HG03066 (cell line): ENCODE measurements at regions not wholly inside any gene's neighbourhood (a gene's known extent, or its start where the extent isn't known, plus 50 kb on each side); places are given as distances from the start of the nearest gene placed in this dataset.
"Not testable (repeated sequence)": the region's sequence is repeated elsewhere in the genome, so short reads cannot be mapped to it uniquely, and the experiment has no call there.

Experiments
- ATAC-seq: cut with Tn5 transposase; IDR thresholded peaks from one replicate; pipeline ENCODE4 v1.9.1; 2021; ENCODE audit warnings: low read depth; ENCODE audit not compliant: unreplicated experiment

DNA sequence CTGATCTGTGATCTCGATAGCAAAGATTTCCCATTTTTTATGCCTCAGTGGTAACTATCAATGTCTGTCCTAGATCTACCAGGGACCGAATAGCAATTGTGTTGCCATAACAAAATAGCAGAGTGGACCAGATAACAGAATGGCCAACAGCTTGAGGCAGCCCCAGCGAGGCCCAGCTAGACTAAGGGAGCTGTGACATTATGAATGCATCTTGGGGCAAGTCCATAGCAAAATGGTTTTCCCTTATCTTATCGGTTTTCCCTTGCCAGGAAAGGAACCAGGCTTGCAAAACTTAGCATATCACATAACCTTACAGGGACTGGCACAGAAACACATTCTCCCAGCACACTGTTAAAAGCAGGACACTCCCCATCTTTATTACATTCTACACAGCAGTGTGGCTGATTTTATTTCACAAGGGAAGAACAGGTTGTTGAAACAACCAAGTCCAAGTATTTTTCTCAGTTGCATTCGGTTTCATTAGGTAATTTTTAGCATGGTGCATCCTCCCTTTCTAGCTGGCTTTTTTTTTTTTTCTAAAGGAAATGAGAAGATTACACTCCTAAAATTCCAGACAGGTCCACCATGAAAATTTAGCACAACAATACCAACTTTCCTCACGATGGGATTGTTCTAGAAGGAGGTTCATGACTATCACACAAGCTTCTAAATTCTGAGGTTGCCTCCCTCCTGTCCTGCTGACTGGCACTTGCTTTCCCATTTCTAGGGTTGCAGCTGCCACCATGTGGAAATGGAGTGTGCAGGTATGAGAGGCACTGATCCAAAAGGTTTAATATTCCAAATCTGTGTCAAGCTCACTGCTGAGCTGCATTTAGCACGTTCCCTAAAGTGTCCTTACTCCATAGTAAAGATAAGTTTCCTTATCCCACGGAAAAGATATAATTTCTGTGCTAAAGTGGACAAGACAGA is 97.0 kb upstream of the SLC35G4 start:
- ATAC-seq = no peak

DNA sequence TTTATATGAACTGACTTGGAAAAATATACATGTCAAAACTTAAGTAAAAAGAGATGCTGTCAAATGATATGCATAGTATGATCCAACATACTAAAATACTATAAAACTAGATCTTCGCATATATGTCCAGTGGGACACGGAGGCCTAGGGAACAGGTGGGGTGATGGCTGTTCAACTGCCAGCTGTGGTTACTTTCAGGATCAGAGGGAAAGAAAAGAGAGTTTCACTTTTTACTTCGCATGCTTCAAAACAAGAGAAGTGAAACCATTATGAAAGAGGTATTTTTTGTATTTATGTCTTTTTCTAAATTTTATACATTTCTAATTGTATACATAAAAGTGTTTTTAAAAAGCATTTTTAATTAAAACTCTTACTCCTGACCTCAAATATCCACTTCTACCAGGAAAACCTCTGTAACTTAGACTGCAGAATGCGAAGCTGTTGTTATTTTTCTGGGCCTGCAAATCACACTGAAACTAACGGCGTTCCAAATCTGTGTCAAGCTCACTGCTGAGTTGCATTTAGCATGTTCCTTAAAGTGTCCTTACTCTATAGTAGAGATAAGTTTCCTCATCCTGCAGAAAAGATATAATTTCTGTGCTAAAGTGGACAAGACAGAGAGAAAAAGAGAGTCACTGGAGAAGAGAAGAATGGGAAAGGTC is 97.8 kb upstream of the SLC35G4 start:
- ATAC-seq = peak; percentile 95

DNA sequence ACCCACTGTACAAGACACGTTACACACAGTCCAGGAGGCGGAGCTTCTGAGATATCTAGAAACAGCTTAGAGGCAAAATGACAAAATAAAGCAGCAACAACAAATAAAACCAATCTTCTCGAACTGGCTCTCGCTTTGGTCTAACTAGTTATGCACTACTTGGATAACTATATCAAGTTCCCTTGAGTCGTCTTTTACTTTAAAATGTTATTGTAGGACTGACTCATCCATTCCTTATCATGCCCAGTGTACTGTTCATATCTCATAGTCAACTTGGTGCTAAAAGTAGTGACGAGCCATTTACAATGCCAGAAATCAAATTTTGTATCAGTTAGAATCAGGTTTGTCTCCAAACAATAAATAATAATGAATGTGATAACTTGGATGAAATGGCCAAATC is 102.5 kb upstream of the SLC35G4 start:
- no peak for ATAC-seq

DNA sequence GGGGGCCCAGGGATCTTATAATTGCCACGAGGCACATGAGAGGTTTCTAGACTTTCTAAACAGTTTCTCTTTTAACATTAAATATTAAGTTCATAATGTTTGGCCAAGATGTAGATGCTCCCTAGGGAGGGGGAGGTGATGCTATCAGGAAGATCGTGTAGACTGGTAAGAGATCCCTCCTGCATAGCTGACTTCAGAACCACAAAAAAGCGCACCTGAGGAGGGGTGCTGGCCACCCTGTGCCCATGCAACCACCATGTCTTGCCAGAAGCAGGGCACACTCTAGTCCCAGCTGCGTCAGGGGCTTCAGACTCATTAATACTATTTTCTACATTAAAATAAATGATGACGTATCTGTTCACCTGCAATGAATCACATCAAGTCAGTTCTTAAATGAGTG is 103.4 kb upstream of the SLC35G4 start:
- ATAC-seq = no peak

DNA sequence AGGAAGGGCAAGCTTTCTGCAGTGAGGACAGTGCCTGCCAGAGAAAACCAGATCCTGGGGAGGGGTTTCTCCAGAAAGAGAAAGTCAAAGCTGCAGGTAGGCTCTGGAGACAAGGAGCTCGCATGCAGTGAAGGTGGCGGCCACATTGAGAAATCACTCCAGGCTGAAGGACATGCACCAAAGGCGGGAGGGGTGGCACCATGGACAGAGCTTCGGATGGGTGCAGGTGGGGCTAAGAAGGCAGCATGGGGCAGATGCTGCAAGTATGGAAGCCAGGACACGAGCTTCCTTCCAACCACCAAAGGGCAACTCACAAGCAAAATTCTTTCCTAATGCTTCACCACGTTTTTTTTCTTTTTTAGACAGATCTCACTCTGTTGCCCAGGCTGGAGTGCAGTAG is 104.4 kb upstream of the SLC35G4 start:
- ATAC-seq = no peak

DNA sequence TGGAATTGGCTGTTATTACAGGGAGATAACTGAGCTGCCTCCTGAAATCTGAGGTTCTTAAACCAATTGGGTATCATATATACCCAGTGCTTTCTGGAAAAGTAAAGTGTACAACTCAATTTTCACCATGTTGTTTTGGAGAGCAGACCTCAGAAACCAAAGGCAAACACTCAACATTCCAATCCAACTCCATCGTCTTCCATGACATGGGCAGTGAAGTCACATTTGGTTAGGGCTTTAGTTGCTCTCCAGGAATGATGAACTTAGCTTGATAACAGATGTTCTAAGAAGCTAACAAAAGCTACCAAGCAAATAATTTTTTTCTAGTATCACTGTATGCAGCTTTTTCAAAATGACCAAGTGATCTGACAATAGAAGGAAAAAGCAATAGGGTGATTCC is 107.0 kb upstream of the SLC35G4 start:
- no peak for ATAC-seq

DNA sequence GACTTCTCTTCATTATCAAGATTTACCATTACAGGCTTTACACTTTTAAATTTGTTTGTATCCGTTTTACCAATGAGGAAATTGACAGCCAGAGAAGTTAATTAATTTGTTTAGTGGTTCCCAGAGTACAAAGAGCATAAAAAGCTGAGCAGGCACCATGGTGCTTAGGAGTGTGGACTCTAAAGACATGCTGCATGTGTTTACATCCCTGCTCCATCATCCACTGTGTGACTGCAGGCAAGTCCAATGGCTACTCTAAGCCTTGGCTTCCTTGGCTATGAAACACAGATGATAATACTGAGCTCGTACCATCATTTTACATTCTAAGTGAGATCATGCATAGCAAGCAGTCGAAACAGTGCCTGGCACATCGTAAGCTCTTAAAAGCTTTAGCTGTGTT is 108.0 kb upstream of the SLC35G4 start:
- no peak for ATAC-seq

DNA sequence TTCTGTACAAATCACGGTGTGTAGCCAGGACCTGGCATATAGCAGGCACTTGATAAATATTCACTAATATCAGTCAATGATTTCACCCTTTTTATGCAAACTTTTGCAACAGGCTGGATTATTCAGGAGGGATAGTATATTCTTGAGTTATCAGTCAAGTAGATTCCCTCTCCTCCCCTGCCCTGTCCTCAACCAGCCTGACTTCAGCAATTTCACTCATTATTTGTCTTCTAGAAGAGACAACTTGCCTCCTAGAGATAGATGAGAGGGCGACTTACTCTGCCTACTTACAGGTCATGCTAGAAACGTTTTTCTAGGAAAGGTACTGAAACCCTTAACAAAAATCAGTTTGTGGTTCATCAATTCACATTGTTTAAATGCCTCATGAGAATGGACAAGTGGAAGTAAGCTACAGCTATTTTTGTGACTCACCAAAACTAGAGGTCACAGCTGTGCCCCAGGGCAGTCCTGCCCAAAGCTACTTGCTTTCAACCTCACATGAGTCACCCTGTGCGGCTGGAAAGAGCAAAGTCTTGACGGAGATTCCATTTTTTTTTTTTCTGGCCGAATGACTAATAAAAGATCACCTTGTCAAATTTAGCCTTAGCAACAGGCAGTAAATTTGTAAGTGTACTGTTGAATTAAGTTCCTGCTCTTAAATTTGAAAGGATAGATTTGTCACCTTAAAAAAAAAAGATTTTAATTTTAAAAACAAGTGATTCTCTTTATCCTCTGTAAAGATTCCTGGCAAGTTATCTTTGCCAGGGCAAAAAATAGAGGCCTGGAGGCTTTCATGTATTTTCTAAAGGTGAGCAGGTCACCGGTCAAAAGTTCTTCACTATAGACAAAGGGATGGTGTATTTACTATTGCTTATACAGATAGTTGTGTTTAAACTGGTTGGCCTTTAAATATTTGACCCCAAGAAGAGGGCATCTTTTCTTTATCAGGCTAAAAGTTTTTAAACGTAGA is 109.0 kb upstream of the SLC35G4 start:
- ATAC-seq = peak; percentile 87

DNA sequence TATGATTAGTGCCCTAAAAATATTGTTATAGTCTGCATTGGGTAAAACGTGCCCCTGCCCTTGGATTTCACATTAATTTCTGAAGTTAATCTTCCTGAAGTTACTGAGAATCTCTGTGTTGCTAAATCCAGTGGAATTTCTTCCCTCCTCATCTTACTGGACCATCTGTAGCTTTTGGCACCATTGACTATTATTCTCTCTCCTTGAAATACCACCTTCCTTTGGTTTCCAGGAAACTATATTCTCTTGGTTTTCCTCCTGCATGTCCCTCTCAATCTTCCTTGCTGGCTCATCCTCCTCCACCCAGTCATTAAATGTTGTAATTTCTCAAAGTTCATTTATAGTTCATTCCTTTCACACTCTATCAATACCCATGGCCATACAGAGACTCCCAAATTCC is 110.6 kb upstream of the SLC35G4 start:
- no peak for ATAC-seq

DNA sequence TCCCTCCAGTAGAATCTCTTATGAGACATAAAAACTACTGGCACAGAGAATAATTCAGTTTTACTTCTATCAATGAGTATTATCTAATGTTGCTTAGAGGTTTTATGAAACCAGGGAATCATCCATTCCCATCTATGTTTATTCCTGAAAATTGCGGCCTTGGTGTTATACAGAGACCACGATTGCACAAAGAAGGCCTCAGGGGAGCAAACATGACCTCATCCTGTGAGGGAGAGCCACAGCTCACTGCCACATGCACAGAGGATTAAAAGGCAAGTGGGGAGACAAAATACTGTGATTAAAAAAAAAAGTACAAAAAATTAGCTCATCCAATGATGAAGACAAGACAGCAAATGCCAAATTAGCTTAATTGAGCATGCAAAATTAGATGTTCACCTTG is 111.8 kb upstream of the SLC35G4 start:
- no peak for ATAC-seq

DNA sequence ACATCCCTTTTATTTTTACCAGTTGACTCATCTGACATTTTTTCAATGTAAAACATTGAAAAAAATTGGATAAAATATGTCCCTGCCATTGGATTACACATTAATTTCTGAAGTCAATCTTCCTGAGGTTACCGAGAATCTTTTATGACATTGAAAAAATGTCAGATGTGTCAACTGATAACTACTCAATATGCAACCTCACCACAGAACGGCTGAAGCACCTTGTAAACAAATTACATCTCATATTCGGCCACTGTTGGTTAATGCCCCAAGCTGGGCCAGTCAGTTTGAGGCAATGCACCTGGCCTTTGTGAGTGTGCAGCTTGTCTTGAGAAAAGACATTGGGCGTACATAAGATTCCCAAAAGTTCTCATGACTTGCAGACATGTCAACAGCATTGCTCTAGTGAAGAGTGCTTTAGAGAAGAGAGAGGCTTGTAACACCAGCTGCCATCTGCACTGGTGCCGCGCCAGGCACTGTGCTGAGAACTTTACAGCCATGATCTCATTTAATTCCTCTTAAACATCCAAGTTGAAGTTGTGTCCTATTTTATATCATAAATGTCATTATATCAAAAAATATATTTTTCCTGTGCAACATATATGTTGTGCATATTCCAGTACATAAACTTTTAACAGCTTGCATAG is 112.7 kb upstream of the SLC35G4 start:
- no peak for ATAC-seq

DNA sequence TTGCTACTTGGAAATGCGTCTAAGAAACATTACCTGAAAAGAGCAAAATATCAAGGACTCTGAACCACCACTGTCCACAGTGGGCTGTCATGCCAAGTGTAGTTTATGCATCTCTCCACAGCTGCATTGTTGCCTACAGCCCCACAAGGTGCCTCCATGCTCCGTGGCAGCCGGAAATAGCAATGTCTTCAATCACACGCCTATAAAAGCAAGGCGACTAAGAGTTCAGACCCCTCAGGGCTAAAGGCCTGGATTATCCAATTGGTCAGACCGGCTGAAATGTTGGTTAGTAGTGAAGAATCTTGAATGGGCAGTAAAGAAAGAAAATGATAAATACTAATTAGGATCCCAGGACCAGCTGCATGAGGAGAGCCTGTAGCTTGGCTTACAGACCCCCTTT is 114.0 kb upstream of the SLC35G4 start:
- no peak for ATAC-seq

DNA sequence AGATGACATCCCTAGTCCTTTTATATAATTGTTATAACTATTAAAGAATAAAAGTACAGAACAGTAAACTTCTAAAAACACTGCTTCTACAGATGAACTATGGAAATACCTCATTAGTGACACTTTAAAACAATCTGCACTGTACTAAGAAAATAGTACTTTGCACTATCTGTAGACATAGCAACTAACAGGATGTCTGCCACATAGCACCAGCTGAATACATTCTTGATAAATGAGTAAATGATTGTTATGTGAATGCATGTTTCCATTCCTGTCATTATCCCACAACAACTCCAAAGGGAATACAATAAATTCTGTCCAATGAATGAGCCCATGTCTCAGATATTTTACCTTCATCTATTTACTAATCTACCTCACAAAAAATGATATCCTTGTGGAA is 115.3 kb upstream of the SLC35G4 start:
- ATAC-seq = no peak

DNA sequence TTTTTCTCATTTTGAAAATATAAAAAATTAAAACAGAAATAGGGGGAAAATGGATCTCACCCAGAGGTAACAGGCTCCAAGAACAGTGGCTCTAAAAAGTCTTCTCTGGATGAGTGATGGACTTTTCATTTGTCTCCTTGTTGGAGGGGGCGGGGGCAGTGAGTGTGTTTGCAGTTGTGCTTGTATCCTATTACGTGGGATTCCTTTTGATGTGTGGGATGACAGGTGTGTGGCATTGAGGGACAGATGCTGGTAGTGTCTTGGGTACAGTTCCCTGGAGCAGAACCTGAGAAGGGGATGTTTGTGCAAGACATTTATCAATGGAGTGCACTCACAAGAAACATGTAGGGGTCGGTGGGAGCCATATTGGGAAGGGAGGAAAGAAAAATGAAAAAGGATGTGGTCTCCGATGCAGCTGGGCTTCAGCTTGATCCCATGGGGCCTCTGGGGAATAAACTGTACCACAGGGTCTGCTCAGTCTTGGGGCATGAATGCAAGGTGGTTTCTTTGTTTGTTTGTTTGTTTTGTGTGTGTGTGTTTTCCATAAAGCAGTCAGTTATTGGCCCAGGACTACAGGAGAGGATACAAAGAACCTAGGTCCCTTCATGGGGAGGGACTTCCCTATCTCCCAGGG is 120.0 kb upstream of the SLC35G4 start:
- ATAC-seq = no peak

DNA sequence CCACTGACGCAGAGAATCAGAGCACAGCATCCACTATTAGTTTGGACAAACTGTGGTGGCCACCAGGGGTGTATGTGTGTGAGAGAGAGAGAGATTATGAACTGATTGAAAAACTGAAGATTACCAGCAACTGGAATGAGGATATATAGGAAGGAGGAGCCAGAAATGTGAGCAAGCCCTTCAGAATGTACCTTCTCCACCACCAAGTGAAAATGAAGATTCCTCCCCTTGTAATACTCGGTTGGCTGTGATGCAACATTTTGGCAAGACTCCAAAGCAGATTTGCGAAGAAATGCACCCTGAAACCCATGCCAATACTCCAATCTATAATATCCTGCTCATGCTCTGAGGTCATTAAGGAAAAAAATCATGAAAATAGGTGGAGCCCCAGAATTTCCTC is 121.2 kb upstream of the SLC35G4 start:
- no peak for ATAC-seq

DNA sequence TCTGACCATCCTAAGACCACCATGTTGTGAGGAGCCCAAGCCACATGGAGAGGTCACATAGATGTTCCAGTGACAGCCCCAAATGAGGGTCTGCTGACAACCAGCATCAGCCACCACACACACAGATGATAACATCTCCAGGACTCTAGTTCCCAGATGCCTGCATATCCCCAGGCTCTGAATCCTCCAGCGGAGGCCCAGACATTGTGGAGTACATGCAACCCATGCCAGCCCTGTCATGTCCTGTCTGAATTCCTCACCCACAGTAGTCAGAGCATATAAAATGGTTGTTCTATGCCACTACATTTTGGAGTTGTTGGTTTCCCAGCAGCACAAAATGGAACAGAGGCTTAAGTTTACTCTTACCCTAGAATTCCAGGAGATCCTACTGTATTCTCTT is 122.0 kb upstream of the SLC35G4 start:
- no peak for ATAC-seq

DNA sequence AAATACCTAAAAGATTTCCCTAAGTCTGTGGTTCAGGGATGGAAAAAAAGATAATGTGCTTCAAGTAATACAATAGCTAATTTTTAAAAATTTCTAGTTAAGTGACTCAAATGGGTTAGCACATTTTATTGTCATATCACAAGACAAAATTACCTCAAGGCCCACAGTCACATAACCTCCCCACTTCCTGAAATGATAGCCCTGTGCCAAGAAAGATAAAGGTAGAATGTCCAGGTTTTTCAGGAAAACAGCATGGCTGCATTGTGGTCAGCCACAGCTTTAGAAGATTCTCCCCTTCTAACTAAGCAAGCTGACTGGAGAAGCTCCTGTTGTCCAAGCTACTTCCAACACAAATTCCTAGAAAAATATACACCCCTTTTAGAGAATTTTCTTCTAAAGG is 127.1 kb upstream of the SLC35G4 start:
- no peak for ATAC-seq

DNA sequence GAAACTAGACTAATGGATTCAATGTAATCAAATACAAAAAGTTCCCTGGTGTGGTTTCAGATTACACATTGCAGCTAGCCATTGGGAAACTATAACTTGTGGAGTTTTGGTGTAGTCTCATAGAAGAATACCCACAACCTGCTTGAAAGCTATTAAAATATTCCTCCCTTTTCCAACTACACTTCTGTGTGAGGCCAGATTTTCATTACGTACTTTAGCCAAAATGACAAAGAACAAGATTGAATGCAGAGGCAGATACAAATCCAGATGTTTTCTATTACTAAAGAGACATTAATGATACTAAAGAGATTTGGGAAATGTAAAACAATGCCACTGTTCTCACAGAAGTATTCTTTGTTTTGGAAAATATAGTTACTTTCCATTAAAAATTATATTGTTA is 128.7 kb upstream of the SLC35G4 start:
- ATAC-seq = no peak

DNA sequence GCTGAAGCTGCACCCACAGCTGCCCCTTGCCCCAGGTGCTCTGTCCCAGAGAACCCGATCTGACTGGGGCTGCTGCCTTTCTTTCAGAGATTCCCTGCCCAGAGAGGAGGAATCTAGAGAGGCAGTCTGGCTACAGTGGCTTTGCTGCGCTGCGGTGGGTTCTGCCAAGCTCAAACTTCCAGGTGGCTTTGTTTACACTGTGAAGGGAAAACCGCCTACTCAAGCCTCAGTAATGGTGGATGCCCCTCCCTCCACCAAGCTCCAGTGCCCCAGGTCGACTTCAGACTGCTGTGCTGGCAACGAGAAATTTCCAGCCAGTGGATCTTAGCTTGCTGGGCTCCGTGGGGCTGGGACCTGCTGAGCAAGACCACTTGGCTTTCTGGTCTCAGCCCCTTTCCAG is 130.4 kb upstream of the SLC35G4 start:
- ATAC-seq = not testable (repeated sequence)

DNA sequence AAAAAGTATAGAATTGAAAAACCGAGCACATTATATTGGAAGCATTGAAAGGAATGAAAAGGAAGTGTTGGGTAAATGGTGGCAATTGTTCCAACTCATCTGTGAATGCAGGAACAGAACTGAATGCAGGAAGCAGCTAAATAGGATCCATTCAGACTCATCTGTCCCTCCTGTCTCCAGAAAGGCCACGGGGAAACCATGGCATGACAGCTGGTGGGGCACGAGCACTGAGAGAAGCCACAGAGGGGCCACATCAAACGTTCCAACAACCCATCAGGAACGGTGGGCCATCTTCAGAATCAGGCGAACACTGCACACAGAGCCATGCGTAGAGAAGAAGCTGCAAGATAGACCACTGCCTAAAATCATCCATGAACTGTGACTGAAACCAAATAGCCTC is 138.5 kb upstream of the SLC35G4 start:
- ATAC-seq = no peak
